GM19099 (cell line): ENCODE measurements at regions not wholly inside any gene's neighbourhood (a gene's known extent, or its start where the extent isn't known, plus 50 kb on each side); places are given as distances from the start of the nearest gene placed in this dataset.

Experiments used
- POLR2A ChIP-seq: IDR thresholded peaks from 3 replicates; pipeline ENCODE4 v1.6.1; 2011; ENCODE audit warnings: low read depth; ENCODE audit not compliant: insufficient read length; ENCODE audit errors: extremely low read depth

DNA sequence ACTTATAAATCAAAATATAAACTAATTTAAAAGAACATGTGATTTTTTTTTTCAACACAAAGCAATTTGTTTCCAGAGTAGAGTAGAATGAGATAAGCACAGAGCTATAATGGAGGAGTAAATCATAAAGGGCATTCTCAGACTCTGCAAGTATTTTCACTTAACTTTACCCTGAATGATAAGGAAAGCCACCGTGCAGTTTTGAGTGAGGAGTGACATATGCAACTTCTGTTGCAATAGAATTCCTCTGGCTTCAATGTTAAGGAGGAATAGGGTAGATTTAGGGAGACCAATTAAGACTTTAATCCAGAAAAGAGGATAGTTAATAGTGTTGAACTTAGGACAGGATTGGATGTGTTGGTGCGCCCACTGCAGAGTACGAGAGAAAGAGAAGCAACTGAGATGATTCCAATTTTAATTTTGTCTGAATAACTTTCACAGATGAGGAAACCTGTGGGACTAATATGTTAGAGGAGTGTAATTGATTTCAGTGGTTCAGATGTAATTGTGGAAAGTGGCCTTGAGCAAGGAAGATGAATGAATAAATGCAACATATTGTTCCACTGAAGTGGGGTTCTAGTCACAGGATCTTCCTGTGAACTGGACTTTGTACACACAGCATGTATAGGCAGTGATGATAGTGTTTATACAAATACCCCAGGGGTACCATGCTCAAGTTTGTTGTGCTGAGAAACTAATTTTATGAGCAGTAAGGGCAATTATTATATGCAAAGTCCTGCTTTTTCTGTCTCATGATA lies 255.5 kb upstream of the ANO3 start:
- TF ChIP-seq POLR2A: no peak

DNA sequence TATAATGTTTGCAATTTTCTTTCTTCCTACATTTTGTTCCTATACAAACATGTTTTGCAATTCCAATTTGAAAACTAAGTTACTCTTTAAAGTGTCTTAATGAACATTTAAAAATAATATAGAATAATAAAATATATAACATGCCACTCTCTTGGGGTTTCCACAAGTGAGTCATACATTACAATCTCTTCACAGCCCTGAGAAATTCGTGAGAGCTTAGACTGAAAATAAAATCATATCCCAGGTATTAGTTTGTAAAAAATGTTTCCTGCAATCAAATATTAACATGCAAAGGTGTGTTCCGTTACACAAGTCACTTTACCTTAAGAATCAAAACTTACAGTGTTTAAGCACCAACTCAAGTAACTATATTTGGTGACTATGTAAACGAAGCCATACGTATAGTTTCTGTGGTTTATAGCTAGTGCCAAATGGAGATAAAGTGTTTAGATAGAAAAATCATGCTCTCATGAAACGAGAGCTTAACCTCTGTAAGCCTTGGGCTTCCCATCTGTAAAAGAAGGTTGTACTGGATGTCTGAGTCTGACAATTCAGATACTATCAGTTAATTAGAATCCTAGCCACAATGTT lies 253.6 kb upstream of the ANO3 start:
- TF ChIP-seq POLR2A: no peak

DNA sequence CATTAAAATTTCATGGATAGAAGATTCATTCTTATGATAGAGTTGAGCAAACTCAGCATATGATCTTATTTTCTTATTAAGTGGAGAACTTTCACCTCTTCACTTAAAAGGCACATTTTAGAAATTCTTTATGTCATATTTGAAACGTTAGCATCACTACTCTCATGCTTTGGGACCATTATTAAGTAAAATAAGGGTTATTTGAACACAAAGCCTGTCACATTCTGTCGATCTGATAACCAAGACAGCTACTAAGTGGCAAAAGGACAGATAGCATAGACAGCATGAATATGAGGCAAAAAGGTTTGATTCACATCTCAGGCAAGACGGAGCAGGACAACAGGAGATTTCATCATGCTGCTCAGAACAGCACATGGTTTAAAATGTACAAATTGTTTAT lies 247.6 kb upstream of the ANO3 start:
- no peak for TF ChIP-seq POLR2A

DNA sequence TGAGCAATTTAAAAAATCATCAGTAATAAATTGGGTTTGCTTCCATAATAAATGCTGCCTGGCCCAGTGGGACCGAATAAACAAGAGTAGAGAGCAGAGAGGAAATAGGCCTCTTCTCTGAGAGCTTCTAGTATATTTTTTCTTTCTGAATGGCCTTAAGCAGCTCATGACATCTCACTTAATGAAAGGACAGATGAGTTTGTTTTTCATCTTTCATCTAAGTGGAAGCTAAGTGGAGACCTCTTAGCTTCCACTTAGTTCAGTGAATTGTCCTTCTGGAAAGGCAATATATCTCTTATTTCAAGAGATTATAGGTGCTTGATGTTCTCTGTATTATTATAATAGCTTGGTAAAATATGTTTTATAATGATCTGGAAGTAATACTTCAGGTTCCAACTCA lies 245.9 kb upstream of the ANO3 start:
- no peak for TF ChIP-seq POLR2A

DNA sequence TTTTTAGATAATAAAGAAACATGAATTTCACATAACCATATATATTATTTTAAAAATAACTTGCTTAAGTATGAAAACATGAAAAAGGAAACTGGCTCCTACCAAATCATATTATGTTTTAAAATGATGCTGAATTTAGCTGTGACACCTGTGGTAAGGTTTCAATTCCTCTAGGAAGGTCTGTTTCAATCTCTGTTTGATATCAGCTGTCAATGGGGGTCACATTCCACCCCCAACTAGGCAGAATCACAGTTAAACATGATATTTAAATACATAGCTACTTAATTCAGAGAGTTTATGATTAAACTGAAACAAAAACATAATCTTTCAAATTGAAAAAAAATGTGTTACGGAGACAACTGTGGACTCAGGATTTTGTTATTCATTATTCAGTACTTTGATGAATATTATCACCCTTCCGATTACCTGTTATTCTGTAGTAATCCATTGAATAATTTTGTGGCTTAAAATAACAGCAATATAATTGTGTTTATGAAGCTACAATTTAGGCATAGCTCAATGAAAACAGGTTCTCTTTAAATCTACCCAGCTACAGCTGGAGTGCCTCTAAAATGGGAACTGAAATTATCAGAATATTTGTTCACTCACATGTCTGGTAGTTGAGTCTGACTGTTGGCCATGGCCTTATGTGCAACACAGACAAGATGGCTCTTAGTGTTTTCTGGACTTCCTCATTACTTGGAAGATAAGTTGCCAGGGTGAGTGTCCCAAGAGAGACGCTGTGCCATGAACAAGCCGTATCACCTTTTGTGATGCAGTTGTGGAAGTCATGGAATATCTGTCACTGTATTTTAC lies 244.6 kb upstream of the ANO3 start:
- TF ChIP-seq POLR2A: peak; percentile 37

DNA sequence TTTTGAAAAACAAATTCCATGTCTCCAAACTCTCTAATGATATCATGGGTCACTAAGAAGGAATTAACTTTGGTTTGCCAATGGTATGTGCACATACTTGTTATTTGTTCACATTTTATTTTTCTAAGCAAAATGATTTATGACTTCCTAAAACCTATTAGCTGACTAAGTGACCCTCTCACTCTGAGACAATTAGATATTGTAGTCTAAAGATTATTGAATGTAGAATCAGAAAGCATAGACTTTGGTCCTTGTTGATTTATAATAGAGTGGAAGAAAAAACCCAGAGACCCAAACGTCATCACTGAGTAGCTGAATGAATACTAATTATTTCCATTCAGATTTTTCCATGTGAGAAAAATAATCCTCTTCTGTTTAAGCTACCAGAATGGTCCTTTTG lies 243.5 kb upstream of the ANO3 start:
- no peak for TF ChIP-seq POLR2A

DNA sequence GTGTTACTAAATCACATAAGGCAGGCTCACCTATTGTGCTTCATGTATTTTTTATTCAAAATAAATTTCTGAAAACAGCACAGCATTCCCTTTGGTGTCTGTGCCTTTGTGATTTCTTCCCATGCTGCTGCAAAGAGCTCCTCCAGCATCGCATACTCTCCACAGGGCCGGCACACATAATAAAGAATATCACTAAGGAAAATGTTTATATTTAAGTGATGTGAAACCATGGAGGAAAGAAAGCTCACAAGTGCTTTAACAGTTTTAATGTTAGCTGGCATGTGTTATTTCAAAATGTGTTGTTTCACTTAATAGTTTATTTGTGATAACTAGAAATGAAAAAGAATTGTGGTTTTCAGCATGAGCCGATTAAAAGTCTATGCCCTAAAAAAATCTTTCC lies 241.3 kb upstream of the ANO3 start:
- no peak for TF ChIP-seq POLR2A

DNA sequence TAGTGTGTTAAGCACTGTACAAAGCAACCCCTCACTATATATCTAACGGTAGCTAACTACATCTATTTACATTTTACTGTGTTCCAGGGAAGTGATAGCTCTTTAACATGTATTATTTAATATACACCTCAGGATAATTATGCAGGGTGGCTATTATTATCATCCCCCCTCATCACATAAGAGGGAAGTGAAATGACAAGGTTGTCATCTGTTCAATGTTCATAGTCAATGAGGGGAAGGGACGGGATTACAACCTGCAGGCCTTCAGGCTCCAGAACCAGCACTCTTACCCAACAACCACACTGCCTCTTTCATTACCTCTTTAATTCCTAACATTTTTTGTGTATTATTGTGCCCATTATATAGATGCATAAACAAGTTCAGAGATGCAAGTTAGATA lies 238.7 kb upstream of the ANO3 start:
- no peak for TF ChIP-seq POLR2A

DNA sequence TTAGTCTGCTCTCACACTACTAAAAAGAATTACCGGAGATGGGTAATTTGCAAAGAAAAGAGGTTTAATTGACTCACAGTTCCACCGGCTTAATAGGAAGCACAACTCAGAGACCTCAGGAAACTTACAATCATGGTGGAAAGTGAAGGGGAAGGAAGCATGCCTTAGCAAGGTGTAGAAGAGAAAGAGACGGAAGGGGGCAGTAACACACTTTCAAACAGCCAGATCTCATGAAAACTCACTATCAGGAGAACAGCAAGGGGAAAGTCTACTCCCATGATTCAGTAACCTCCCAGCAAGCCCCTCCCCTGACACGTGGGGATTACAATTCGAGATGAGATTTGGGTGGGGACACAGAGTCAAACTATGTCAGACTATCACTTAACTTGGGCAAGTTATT lies 236.6 kb upstream of the ANO3 start:
- no peak for TF ChIP-seq POLR2A

DNA sequence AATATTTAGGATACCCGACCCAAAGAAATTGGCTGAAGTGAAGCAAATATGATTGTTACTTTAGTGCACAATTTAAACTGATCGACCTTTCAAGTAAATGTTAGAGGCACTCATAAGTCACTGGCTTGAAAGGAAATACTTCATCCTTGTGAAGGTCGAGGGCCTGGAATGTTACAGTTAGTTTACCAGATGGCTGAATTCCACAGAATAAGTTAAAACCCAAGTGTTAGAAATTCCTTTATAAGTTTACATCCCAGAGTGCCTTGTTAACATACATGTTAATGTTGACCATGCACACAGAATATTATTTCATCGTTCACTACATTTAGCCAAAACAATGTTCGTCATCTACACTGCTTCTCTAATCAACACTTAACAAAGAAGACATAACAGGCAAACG lies 235.5 kb upstream of the ANO3 start:
- no peak for TF ChIP-seq POLR2A

DNA sequence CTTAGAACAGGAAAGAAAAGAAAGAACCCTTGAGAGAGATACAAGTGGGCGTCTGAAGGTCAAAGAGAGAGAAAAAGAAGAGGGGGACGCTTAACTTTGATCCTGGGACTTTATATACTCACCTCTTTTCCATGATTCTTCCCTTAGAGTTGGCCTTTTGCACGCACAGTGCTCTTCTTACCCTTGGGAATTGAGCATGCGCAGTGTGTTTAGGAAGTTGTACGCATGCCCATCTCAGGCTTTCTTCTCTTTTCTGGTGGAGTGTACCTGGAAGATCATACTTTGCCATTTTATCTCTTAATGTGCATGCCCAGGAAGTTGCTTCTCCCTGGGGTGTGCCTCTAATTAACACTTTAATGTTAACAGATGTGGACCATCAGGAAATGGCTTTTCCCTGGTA lies 229.6 kb upstream of the ANO3 start:
- TF ChIP-seq POLR2A: no peak

DNA sequence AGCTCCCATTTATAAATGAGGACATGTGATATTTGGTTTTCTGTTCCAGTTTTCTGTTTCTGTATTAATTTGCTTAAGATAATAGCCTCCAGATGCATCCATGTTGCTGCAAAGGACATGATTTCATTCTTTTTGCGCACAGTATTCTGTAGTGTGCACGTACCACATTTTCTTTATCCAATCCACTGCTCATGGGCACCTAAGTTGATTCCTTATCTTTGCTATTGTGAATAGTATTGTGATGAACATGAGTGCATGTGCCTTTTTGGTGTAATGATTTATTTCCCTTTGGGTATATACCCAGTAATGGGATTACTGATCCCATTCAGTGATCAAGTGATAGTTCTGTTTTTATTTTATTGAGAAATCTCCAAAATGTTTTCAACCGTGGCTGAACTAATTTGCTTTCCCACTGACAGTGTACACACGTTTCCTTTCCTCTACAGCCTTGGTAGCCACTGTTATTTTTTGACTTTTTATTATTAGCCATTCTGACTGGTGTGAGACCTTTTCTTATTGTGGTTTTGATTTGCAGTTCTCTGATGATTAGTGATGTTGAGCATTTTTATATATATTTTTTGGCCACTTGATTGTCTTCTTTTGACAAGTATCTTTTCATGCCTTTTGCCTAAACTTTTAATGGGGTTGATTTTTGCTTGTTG lies 226.0 kb upstream of the ANO3 start:
- TF ChIP-seq POLR2A: no peak

DNA sequence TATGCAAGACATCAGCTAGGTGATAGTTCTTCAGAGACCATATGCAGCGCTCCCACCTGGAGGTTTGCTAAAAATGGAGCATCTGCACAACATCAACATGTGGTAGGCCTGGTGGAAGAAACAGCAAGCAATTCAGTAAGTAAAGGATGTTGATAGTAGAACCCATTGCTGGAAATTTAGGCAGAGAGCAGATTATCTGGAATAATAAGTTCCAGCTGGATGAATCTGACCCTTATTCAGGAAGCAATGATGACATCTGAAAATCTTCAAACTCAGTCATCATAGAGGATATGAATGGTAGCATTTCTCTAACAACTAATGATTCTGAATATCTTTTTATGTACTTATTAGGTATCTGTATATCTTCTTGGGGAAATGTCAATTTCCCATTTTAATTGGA lies 225.2 kb upstream of the ANO3 start:
- TF ChIP-seq POLR2A: no peak

DNA sequence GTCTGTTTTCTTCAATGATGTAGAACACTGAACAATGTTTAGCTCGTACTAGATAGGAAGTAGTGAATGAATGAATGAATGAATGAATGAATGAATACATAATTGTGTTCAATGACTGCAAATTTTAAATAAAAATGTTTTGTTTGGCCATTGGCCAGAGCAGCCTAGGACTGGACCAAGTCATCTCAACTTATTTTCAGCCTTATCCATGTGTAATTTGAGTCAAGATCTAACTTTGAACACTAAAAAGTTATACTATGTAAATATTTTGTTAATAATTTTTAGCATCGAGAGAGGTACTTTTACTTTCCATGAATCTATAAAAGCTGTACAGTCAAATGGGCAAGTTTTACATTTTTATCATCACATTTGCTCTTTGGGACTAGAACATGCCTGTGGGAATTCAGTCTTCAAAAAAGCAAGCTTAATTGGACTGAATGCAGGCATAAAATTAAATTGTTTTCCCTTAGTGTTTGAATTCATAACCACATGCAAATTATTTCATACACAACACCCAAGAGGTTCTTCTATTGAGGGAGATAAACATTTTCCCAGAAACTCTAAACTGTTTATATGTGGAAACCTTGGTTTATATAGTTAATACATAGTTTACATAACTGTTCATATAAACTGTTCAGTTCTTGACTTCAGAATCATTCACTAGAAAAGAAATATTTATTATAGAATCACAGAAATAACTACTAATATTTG lies 222.1 kb upstream of the ANO3 start:
- TF ChIP-seq POLR2A: no peak

DNA sequence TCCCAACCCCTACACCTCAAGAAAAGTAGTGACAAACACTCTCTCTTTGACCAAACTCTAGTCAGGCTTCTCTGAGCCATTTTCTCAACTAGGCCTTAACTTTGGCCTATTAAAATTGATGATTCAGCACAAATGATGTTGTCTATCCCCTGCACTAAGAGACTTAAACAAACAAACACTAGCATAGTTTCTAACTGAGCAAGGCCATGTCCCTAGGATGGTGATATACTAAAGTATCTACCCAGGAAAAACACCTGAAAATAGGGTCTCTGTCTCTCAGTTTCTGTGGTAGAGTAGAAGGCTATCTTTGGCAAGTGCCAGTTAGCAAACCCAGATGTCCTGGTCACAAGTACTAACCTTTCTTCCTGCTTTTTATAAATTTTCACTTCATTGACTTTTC lies 219.7 kb upstream of the ANO3 start:
- no peak for TF ChIP-seq POLR2A

DNA sequence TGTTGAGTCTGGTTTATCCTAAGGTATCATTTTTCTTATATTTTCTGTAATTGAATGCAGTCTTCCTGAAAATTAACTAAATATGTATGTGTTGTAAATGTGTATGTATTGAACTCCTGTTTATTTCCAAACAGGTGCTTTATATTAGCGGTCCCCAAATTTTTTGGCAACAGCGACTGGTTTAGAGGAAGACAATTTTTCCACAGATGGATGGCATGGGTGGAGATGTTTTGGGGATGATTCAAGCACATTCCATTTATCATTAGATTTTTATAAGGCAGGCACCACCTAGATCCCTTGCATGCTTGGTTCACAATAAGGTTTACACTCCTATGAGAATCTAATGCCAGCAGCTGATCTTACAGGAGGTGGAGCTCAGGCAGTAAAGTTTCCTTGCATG lies 210.5 kb upstream of the ANO3 start:
- no peak for TF ChIP-seq POLR2A

DNA sequence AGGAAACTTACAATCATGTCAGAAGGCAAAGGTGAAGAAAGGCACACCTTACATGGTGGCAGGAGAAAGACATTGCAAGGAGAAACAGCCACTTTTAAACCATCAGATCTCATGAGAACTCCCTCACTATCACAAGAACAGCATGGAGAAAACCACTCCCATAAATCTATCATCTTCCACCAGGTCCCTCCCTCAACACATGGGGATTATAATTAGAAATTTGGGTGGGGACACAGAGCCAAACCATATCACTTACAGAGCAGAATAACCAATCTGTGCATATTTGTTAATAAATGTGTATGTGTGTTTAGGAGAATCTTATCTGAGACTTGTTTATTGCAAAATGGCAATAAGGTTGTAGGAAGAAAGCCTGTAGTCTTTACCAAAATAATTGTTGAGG lies 205.2 kb upstream of the ANO3 start:
- no peak for TF ChIP-seq POLR2A
